Right lung (tissue), 2 donors: ENCODE measurements at regions not wholly inside any gene's neighbourhood (a gene's known extent, or its start where the extent isn't known, plus 50 kb on each side); places are given as distances from the start of the nearest gene placed in this dataset.

Source experiments
- DNase-seq, 2 donors: peaks; one replicate each; pipeline ENCODE4 v3.0.0-alpha.2; 2013

DNA sequence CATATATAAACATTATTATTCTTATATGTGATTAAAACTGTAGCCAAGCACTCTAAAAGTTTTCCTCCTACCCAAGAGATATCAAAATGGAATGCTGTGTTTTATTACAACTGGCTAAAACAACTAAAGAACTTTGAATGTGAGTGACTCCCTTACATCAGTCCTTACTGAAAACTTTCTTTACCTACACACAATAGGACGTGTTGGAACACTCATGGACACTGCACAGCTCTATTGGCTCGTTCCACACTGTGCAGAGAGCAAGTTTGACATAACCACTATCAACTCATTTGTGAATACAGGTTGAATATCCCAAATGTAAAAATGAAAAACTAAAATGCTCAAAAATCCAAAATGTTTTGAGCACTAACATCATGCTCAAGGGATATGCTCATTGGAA lies 650.6 kb downstream of the SLC4A3 start:
- no peak for DNase-seq

DNA sequence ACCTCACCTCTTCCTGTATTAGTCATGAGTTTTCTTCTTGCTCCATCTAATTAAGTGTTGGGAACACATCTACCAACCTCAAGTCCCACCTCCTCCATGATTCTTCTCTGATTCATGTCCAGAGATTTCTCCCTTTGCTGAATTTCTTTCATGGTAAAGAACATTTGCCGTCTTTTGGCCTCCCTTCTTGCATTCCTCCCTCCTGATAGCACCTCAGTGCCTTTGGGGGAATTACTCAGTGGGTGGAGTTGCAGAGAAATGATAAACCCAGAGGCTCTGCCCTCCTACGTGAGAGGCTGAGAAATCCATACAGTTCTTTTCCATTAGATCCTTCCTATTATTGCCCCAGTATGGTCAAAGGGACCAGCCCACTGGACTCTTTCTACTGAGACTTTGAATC lies 651.9 kb downstream of the SLC4A3 start:
- DNase-seq = no peak

DNA sequence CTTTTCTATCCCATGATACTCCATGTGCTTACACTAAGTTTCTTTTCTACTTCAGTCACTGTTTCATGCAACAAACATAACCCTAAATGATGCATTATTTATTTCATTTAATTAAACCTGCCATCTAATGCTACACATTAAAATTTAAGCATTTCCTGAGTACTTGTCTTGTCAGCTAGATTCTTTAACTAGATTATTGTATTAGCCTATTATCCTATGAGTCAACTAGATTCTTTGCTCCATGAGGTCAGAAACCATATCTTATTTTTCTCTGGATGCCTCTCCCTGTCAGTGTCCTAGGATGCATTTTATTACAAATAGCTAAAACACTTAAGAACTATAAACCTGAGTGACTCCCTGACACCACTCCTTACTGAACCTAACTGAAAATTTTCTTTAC lies 652.4 kb downstream of the SLC4A3 start:
- DNase-seq = no peak

DNA sequence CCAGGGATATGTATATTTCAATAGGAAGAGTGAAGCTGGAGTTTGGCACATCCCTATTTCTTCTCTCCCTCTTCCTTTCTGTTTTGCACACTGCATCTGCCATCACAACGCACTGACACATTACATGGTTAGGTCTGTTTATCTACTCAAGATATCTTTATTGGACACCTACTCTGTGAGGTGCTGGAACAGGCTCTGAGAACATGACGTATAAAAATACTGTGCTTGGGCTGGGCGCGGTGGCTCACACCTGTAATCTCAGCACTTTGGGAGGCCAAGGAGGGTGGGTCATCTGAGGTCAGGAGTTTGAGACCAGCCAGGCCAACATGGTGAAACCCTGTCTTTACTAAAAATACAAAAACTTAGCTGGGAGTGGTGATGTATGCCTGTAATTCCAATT lies 653.3 kb downstream of the SLC4A3 start:
- DNase-seq = no peak

DNA sequence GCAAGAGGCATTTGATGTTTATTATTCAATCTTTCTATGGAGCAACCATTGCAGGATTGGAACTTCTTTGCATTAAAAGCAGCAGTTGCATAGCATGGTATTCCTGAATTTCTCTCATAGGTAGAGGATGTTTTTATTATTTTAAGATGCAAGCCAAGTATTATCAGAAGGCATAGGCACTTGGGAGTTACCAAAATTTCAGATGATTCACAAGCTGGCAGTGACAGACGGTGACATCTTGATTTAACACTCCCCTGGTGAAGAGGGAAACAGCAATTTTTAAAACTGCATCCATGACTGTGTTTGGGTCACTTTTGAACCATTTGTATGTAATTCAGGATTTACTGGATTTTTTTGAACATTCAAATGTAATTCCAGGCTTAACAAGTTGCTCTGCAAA lies 654.3 kb downstream of the SLC4A3 start:
- DNase-seq = no peak

DNA sequence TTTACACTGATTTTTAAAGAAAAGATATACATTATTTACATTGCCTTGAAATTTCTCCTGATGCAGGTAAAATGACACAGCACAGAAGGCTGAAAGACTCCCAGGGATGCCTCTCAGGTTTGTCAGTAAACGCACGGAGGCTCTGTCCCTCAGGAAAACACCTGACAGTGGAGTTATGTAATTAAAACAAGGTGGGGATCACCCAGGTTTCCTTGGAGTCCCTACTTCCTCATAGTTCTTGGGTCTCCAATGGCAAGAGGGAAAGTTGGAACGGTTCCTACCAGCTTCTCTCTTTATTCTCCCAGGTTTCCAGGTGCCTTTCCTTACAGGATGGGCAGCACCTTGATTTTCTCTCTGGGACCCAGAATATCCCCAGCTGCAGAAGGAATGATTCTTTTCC lies 654.8 kb downstream of the SLC4A3 start:
- DNase-seq = no peak

DNA sequence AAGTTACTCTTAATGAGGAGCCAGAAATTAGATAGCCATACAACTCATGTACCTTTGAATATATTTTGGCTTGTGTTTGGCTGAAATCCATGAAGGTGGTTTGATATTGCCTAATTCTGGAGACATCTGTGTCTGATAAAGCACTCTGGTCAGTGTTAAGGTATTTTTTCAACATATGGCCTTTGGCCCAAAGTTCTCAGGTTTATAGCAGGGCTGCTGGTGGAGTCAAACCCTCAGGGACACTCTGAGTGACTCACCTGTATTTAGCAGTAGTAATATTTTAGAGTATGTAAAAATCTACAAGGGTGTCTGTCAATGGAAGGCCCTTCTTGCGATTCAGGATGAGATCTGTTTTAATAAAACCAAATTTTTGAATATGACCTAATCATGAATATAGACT lies 666.5 kb downstream of the SLC4A3 start:
- no peak for DNase-seq

DNA sequence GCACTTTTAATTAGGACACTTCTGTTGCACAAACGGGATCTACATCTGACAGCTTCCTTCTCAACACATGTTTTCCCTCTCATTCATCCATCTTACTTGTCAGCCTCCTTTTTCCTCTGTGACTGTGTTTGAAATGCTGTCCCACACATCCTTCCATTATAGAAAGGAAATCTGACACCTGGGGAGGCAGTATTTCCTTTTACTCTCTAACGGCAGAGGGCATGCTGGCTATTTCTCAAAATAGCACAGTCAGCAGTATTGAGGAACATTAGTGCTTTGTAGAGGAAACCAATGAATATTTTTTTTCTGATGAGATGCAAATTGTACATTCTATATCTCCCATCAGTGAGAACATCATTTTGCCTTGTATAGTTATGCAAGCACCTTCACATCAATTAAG lies 668.7 kb downstream of the SLC4A3 start:
- no peak for DNase-seq

DNA sequence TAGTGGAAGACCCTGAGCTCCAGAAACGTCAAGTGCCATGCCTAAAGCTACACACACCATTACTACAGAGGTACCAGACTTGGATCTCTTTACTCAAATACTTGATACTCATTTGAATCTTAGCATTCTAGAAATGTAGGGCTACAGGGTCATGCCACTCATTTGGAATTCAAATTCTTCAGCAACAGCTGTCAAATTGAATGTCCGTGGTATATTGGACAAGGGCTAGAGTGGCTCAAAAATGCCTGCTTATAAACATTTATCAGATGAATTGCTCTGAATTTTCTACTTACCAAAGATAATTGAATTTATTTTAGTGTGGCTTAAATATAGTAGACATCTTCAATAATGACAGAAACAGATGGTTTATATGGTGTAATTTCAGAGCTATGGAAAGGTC lies 669.7 kb downstream of the SLC4A3 start:
- no peak for DNase-seq

DNA sequence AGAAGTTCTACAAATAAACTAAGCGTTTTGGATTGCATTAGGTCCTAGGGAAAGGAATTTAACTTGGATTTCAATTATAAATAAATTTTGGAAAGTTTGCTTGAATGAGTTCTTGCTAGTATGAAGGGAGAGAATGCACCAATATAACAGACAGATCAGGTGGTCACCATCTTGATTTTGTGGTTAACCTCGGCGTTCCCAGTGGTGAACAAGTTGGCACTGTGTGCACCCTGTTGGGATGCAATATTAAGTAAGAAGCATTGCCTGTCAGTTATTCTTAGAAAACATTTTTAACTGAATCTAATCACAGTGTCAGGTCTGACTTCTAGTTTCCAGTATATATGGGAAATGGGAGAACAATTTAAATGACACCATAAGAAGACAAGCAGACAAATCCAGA lies 673.4 kb downstream of the SLC4A3 start:
- DNase-seq = no peak

DNA sequence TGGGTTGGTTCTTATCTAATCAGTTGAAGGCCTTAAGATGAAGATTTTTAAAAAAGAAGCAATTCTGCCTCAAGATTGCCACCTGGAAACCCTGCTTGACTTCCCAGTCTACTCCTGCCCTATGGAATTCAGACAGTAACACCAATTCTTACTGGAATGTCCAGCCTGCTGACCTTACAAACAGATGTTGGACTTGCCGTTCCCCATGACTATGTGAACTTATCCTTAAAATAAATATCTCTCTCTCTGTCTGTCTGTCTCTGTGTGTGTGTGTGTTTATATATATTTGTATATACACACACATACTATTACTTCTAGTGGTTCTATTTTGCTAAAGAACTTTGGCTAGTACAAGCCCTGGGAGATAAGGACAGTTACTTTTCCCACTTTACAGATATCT lies 675.3 kb downstream of the SLC4A3 start:
- DNase-seq = no peak

DNA sequence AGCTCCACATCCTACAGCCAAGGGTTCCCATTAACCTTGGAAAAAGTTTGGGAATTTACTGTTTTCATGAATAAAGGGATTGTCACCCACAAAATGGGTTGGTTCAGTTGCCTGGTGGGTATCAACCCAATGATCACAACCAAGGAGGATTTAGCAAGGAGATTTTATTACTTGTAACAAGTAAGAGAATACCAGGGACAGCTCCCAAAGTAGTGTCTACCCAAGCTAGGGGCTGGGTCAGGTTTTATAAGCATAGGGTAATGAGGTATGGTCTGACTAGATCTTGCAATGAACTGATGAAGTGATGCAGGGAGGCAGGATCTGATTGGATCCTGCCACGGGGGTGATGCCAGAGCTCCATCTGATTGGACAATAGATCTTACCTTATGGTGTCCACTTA lies 681.8 kb downstream of the SLC4A3 start:
- DNase-seq = no peak

DNA sequence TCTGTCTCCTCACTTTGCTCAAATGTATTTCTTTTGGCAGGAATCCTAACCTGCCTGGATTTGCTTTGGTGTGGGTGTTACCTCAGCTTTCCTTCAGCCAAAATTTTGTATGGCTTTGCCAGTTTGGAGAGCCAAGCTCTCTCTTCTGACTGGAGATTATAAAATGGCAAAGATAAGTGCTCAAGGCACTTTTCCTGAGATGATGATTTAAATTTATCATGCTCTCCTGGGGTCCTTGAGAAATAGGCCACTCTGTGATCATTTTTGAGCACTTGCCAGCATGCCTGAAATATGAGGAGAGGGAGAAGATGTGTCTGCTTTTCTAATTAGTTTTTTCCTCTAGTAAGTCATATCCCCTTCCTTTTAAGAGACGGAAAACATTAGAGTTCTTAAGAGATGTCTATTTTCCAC lies 683.0 kb downstream of the SLC4A3 start:
- no peak for DNase-seq

DNA sequence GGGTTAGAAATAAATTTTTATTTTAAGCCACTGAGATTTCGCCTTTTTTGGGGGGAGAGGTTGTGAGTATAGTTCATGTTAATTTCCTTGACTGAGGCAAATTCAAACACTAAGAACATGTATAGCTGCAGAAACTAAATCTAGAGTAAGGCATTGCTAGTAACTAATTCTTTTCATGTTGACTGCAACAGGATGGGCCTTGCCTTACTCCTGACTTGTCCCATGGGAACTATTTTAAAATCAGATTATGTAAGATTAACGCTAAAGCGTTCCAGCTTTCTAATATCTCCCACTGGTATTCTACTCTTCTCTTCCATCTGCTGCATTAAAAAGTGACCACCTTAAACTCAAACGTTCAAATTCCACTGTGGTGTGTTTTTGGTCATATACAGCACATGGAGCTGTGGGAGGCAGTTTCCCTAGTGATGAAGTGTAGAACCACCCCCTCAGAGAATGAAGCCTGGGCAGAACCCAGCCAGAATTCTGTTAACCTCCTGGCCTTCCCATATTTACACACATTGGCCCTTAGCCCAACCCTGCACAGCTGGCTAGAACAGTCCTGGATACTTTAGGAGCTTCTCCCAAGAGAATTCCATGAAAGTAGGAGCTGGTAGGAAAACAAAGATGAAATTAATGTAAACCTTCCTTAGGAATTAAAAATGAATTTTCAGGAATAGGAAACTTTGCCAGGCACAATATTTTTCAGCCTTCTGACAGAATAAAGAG lies 687.8 kb downstream of the SLC4A3 start:
- DNase-seq = peak; percentile 8 to 16

DNA sequence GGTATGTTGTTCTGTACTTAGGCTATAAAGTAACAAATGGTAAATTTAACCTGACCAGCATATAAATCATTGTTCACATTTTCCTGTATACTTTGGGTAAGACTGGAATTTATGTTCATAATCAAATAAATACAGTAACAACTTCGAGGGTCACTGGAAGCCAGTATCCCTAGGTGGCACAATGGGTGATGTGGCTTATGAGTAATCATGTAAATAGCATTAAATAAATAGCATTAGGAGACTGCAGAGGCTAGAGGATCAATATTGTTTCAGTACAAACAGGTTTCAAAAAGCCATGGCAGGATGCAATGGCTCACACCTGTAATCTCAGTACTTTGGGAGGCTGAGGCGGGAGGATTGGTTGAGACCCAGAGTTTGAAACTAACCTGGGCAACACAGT lies 690.6 kb downstream of the SLC4A3 start:
- DNase-seq = no peak

DNA sequence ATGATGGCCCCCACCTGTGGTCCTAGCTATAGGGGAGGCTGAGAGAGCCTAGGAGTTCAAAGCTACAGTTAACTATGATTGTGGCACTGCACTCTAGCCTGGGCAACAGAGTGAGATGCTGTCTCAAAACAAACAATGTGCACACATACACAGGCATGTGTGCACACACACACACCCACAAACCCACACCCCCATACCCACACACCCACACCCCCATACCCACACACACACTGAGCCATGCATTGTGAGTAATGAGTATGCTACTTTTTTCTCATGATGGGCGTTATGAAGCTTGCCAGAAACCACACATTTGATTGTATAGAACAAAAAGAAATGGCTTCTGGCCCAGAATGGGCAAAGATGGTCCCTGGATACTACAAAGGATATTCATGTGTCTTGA lies 691.1 kb downstream of the SLC4A3 start:
- no peak for DNase-seq

DNA sequence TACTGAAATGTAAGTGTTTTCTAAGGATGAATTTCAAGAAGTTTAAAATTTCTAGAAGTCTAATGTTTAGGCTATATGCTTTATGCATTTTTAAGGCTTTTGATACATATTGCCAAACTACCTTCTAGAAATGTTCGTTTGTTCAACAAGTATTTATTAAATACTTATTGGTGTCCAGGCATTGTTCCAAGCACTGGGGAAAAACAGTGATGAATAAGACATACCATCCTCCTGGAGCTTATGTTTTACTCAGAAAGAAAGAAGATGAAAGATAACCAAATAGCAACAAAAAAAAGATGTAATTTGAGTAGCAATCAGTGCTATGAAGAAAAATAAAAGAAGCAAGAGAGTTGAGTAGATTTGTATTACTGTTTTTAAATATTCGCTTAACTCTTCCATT lies 692.9 kb downstream of the SLC4A3 start:
- DNase-seq = no peak

DNA sequence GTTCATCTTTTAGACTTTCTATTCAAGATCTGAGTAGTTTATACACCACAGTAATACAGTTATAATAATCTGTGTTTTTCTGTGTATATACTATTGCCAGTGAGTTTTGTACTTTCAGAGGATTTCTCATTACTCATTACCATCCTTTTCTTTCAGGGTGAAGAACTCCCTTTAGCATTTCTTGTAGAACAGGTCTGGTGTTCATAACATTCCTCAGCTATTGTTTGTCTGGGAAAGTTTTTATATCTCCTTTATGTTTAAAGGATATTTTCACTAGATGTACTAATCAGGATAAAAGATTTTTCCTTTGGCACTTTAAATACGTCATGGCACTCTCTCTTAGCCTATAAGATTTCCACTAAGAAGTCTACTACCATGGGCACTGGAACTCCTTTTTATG lies 705.5 kb downstream of the SLC4A3 start:
- no peak for DNase-seq

DNA sequence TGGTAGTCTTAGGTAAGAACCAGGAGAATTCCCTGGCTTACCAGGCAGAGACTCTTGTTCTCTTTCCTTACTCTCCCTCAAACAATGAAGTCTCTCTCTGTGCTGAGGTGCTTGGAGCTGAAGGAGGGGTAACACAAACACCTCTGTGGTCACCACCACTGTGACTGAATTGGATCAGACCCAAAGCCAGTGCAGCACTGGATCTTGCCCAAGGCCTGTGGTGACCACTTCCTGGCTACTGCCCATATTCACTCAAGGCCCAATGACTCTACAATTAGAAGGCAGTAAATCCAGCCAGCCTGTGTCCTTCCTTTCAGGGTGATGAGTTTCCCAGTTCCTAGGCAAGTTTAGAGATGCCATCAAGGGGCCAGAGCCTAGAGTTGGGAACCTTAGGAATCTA lies 706.8 kb downstream of the SLC4A3 start:
- DNase-seq = no peak

DNA sequence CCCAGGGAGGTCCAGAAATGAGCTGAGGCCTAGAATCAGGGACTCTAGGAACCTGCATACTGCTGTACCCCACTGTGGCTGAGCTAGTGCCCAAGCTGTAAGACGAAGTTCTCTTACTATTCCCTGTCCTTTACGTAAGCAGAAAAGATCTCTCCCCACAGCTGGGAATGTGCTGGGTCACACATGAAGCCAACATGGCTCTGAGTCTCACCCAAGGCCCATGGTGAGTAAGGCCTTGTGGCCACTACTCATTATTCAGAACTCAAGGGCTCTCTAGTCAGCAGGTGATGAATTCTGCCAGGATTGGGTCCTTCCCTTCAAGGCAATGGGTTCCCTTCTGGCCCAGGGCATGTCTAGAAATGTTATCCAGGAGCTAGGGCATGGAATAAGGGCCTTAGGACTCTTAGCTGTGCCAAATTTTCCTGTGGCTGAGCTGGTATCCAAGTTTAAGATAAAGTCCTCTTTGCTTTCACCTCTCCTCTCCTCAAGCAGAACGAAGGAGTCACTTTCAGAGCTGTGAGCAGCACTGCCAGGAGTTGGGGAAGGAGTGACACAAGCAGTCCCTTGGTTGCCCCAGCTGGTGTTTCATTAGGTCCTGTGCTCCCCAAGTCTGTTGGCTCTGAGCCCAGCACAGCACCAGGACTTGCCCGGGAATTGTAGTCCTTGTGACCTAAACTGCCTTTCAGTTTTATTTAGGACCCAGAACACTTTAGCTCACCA lies 707.6 kb downstream of the SLC4A3 start:
- DNase-seq = no peak

DNA sequence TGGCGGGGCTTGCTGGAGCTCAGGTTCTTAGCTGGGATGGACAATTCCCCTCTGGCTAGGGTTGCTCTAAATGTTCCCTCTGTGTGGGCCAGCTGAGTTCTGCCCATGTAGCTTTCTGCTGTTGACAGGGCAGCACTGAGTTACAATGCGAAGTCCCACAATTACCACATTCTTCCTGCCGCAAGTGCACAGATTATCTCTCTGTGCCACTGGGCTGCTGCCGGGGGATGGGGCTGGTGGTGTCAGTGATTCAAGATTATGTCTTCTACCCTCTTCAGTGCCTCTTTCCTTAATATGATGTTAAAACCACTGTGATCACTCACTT lies 708.1 kb downstream of the SLC4A3 start:
- DNase-seq = no peak

DNA sequence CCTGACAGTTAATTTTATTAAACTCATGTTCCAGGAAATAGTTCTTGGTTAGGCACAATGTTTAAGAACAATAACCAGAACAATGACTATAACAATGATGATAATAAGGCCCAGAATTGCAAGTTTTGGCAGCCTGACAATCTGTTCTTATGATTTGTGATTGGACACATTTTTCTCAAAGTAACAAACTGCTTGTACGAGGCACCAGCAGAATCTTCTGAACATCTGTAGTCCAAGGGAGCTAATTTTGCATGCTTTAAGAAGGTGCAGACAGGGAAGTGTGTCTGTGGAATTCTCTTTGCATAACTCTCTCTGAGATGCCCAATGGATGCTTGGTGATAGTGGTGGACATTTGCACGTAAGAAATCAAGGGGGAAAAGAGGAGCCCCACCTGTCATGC lies 709.3 kb downstream of the SLC4A3 start:
- no peak for DNase-seq

DNA sequence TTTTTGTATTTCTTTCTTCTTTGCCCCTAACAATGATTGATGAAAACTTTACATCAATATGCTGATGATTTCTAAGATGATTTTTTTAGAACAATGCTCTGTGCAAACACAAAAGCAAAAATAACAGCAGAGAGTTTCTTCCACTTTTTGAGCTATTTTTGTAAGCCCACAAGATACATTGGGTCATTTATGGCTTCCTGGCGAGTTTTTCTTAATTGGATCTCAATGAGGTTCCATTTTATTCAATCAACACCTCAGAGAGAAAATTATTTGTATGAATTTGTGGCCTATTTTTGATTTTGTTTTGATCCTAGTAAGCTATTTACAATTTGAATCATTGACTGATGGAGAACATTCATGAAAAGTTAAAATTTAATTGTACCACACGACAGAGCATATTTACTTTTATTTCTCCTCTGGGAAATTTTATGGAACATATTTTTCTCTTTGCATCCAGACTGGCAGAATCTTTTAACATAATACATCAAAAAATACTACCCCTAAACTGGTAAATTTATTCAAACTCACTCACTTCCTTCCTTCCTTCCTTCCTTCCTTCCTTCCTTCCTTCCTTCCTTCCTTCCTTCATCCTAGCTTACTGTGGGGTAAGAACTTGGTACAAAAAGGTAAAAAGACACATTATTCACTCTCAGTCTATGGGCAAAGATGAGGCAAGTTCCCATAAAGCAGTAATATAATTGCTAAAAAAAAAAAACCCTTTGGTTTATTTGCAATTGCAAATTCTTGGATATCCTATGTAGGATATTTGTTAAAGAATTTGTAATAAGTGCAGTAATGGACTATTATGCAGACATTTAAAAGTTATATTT lies 710.4 kb downstream of the SLC4A3 start:
- no peak for DNase-seq
